NCI-H2081 (cell line): ENCODE measurements at regions not wholly inside any gene's neighbourhood (a gene's known extent, or its start where the extent isn't known, plus 50 kb on each side); places are given as distances from the start of the nearest gene placed in this dataset.

Experiments used
- DNase-seq, 2 experiments: peaks; one replicate each; lab custom pipeline; 2025; lab: John Stamatoyannopoulos, UW

DNA sequence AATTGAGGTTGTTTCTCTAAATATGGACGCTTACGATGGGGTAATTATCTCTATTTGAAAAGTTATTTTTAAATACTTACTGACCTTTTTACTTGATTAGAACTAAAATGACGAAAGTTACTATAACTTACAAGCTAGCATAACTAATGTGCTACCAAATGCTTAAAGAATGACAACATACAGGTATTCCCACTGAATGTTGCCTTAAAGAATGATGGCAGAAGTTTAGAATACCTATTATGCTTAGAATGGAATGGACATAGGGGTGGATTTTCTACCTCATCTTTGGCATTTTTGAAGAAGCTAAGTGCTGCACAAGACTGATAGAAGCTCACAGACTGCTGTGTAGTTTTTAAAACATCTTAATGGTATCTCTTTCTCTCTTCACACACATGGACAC lies 284.8 kb downstream of the THBS2 start:
- no peak for DNase-seq

DNA sequence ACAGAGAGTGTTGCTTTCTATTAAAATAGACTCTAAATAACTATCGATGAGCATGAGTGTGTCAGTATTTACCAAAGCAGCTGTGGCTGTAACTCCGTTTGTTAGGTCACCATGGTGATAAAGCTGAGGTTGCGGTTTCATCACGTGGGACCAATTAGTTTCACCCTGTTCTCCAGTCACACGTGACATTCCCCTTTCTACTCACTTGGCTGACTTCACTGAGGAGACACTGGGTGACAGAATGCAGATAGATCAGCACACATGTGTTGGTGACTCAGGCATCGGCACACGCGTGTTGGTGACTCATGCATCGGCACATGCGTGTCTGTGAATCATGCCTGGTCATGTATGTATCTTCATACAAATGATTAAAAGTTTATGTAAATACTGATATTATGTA lies 285.4 kb downstream of the THBS2 start:
- peak; percentile 42 to 58 for DNase-seq

DNA sequence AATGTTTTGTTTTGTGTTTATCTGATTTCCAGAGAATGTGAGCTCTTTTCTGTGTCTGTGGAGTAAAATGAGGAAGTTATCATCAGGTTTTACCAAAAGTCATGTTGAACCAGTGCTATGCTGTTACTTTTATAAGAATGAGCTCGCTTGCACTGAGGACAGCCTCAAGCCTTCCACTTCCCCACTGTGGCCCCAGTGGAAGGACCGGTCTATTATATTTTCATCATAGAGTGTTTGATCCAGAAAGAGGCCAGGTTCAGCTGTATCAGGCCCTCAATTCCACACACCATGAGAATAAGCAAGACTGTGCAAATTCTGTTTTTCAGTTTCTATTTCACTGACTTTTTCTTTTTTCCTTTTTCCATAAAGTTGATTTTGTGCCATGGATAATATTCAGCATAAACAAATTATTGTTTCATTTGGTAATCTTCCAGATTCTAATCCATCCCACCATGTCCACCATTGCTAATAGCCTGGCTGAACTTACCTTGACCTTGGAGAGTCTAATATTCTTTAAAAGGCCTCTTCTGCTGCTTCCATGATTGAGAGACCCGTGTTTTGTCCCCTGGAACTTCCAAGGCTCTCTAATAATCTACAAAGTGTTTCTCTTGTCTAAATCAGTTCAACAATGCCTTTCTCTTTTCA lies 286.2 kb downstream of the THBS2 start:
- DNase-seq: no peak

- DNase-seq: no peak
Measured at GRCh38 chr6:168964138-168964835, 289.4 kb downstream of the THBS2 start.

GRCh38 chr6:168962886-168963285 lies 290.8 kb downstream of the THBS2 start:
- DNase-seq: no peak

DNA sequence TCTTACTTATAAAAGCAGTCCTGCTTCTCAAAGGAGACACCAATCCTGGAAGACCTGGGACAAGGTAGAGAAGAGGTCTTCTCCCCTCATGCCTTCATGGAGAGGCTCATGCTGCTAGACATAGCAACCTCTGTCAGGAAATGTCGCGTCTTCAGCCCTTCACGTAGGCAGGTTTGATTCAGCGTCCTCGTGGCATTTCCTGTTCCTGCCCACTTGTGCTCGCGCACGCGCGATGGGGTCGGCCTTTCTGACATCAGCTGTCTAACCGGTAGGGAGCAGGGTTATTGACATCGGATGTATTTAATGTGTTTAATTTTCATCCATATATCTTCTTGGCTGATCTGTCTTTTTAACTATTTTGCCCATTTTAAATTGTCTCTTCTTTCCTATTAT lies 292.4 kb downstream of the THBS2 start:
- DNase-seq: no peak

DNA sequence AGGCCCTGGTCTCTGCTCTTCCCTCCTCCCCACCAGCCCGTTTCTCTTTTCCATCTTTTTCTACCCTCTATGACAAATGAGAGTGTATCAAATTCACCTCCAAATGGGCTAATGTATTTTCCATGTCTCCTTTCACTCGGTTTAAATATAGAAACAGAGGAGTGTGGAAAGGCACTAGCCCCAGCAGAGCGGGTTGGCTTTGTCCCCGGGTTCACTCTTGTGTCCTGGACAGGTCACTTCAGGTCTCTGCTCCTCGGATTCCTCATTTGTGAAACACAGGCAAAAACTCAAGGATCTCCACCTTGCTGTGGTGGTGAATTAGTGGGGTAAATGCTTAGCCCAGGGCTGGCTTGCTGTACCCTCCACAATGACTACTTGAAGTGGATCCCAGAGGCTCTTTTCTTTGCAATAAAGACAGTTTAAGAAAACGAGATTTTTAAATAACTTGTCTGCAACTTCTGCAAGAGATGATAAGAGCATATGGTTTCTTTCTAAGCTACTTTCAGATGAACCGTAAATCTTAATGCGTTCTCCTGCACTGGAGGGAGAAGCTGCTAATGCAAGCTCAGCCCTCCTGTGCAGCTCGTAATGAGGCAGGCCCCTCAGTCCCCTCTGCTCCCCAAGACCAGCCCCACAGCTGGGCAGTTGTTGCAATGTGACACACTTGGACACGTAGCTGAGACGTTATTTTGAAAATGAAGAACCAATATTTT lies 292.9 kb downstream of the THBS2 start:
- DNase-seq: no peak

- DNase-seq: no peak
Measured at GRCh38 chr6:168959696-168960095, 293.9 kb downstream of the THBS2 start.

- DNase-seq: peak; percentile 51 to 55
Measured at GRCh38 chr6:168956884-168957730, 296.5 kb downstream of the THBS2 start.

- no peak for DNase-seq
Measured at GRCh38 chr6:168956141-168956838, 297.4 kb downstream of the THBS2 start.

GRCh38 chr6:168953461-168953860 lies 300.2 kb downstream of the THBS2 start:
- DNase-seq: no peak

DNA sequence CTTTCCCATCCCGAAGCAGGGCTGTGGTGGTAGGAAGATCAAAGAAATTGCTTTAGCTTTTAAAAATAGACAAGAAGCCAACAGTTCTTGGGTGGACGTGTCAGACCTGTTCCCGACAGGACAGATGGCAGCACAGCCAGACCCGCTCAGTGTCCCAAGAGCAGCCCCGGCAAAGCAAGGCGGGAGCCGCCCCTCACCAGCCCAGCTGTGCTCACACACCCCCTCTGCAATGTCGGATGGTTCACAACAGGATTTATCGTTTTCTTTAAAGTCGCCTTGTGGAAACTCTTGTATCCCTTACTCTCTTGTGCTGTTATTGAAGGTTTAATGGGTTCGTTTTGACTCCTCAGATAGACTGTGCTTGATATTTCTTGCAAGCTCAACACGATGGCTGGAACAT lies 302.4 kb downstream of the THBS2 start:
- no peak for DNase-seq

DNA sequence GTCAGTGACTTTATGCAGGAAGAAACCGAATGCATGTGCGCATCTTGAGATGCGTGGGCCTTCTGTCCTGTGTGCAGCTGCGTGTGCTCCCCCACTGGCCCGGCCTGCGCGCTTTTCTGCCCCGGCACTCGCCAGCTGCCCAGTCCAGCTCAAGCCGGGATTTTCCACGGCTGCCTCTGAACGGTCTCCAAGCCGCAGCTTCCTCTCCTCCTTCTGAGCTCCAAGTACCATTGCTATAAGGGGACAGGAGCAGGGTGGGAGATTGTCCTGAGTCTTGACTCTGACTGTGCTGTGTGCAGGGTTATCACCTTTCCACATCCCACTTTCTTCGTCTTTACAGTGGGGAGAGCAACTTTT lies 302.8 kb downstream of the THBS2 start:
- no peak for DNase-seq

- DNase-seq: no peak
Measured at GRCh38 chr6:168949981-168950857, 303.4 kb downstream of the THBS2 start.

DNA sequence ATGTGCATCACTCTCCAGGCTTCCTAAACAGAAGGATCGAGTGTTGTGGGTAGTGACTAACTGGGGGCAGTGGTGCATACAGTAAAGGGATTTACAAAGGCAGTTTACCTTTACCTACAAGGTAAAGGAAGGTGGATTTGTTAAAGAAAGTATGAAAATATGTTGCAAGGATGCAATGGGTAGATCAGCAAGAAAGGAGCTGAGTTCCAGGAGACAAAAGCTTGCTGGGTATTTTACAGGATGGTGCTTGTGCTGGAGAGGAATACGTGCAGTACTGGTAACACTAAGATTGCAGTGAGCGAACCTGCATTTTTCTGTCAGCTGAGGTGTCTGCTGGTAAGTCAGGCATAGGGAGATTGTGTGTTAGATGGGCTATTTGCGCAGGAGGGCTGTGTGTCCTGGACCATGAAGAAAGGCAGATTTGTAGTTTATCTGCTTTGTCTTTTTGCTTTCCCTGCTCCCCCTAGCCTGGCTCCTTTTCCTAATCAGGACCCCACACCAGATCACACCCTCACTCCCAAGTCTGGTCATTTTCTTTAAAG lies 304.6 kb downstream of the THBS2 start:
- no peak for DNase-seq

DNA sequence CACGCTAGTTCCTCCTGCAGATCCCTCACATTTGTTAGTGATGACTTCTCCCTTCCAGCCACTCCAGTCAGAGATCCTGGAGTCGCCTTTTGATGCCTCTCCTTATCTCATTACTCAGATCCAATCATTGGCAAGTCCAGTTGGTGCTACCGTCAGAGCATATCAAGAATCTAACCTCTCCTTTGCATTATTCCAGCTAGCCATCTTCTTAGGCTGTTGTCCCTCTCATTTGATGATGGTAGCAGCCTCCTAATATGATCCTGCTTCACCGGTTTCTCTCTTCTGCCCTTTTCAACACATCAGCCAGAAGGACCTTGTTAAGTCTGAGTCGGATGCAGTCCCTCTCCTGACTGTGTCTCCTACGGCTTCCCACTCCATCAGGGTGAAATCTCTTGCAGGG lies 305.6 kb downstream of the THBS2 start:
- no peak for DNase-seq

DNA sequence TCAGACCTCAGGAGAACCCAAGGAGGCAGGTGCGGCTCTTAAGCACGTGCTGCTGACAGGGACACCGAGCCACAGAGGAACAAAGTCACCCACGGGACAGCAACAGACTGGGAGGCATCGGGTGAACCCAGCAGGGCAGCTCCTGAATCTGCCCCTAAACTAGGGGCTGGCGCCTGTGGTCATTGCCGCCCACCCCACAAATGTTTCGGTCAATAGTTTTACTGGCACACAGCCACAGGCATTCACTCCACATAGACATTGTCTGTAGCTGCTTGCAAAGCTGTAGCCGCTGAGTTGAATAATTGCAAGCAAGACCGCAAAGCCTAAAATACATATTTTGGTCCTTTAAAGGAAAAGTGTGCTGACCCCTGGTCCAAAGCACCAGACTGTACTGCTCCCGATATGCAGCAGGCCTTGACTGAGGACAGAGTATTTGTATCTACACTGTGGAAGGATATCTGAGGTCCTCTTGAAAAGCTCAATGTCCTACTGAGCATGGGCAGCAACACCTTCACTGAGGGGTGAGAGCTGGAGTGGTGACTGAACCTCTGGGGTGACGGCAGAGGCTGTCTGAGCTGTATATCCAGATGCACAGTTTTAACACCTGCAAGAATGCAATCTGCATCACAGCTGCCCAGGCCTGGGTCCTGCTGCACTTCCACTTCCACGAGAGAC lies 310.3 kb downstream of the THBS2 start:
- no peak for DNase-seq

DNA sequence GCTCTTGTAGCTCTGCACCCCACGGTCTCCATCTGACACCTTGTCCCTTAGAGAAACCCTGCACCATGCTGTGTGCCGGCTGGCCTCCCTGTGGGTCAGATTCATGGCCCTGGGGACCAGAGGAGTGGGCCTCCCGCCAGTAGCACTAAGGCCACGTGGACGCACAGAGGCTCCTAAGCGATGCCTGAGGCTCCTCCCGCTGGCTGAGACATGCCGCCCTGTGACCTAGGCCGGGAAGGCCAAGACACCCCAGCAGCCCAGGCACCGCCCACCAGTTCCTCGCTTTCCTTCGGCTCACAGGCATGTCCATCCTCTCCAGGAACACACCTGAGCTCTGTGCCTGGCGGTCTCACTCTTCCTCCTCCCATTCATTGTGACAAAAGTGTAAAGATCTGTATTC lies 311.0 kb downstream of the THBS2 start:
- no peak for DNase-seq

- DNase-seq: no peak
Measured at GRCh38 chr6:168941036-168941435, 312.6 kb downstream of the THBS2 start.

- no peak for DNase-seq
Measured at GRCh38 chr6:168939796-168940195, 313.9 kb downstream of the THBS2 start.
